ENCODE measurements at regions not wholly inside any gene's neighbourhood (a gene's known extent, or its start where the extent isn't known, plus 50 kb on each side); places are given as distances from the start of the nearest gene placed in this dataset.

DNA sequence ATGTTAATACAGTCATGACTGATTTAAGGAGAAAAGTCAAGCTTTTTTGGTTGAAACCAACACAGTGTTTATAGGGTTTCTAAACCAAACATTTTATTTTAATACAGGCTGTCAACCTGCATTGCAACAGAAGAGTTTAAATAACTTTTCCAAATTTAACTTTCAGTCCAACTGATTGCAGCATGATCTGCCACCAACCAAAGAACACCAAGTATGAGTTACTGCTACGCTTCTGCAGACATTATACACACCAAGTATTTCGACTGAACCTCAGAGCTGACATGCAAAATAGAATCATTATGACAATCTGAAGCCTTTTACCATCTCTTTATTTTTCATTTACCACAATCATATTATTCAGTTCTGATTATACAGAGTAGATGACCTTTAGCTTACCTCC, 151.2 kb upstream of the DST start:
- TF ChIP-seq, protein P1, sequence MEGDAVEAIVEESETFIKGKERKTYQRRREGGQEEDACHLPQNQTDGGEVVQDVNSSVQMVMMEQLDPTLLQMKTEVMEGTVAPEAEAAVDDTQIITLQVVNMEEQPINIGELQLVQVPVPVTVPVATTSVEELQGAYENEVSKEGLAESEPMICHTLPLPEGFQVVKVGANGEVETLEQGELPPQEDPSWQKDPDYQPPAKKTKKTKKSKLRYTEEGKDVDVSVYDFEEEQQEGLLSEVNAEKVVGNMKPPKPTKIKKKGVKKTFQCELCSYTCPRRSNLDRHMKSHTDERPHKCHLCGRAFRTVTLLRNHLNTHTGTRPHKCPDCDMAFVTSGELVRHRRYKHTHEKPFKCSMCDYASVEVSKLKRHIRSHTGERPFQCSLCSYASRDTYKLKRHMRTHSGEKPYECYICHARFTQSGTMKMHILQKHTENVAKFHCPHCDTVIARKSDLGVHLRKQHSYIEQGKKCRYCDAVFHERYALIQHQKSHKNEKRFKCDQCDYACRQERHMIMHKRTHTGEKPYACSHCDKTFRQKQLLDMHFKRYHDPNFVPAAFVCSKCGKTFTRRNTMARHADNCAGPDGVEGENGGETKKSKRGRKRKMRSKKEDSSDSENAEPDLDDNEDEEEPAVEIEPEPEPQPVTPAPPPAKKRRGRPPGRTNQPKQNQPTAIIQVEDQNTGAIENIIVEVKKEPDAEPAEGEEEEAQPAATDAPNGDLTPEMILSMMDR (IDR thresholded peaks at IDR 0.05): no peak
- TF ChIP-seq POLR2AphosphoS5 (IDR thresholded peaks at IDR 0.05) (no peak), EP300 (IDR thresholded peaks at IDR 0.05) (no peak)
